IPS-20b (cell line): ENCODE measurements at regions not wholly inside any gene's neighbourhood (a gene's known extent, or its start where the extent isn't known, plus 50 kb on each side); places are given as distances from the start of the nearest gene placed in this dataset.

ENCODE experiments used
- H3K27ac ChIP-seq: one replicate; pipeline ENCODE4 v1.5.1; 2013; ENCODE audit warnings: low read length
- H3K27me3 ChIP-seq: 2 replicates; pipeline ENCODE4 v1.6.1; 2013; ENCODE audit warnings: mild to moderate bottlenecking, low read length, inconsistent platforms; ENCODE audit not compliant: insufficient read depth
- H3K36me3 ChIP-seq: 2 replicates; pipeline ENCODE4 v1.6.1; 2013; ENCODE audit warnings: low read depth, mild to moderate bottlenecking, inconsistent platforms, low read length, moderate library complexity; ENCODE audit not compliant: insufficient read depth
- H3K4me1 ChIP-seq: 2 replicates; pipeline ENCODE4 v1.6.1; 2013; ENCODE audit warnings: mild to moderate bottlenecking, control low read depth, inconsistent platforms, low read length, moderate library complexity; ENCODE audit not compliant: insufficient read depth
- H3K4me3 ChIP-seq: 2 replicates; pipeline ENCODE4 v1.5.1; 2013; ENCODE audit warnings: mild to moderate bottlenecking, low read length, inconsistent platforms
- H3K9ac ChIP-seq: 2 replicates; pipeline ENCODE4 v1.6.1; 2013; ENCODE audit warnings: low read depth, mild to moderate bottlenecking, inconsistent platforms, low read length, moderate library complexity
- H3K9me3 ChIP-seq: 2 replicates; pipeline ENCODE4 v1.6.1; 2013; ENCODE audit warnings: mild to moderate bottlenecking, low read depth, low read length, inconsistent platforms; ENCODE audit not compliant: insufficient read depth

- no peaks in the 10 kb centered on the region for H3K36me3 ChIP-seq
- no peak overlapping the region for H3K9ac ChIP-seq
- no peak overlapping the region for H3K27ac ChIP-seq
- peaks cover 10% of the 10 kb centered on the region for H3K9me3 ChIP-seq
- H3K4me3 ChIP-seq: no peak overlapping the region
- H3K4me1 ChIP-seq: no peaks in the 10 kb centered on the region
- H3K27me3 ChIP-seq: no peaks in the 10 kb centered on the region
Observed at GRCh38 chr2:2501454-2502200, 170.6 kb upstream of the MYT1L start.

- no peaks in the 10 kb centered on the region for H3K4me1 ChIP-seq
- no peak overlapping the region for H3K4me3 ChIP-seq
- H3K36me3 ChIP-seq: no peaks in the 10 kb centered on the region
- H3K27ac ChIP-seq: no peak overlapping the region
- no peak overlapping the region for H3K9ac ChIP-seq
- no peaks in the 10 kb centered on the region for H3K9me3 ChIP-seq
- H3K27me3 ChIP-seq: no peaks in the 10 kb centered on the region
Observed at GRCh38 chr2:2495606-2496005, 164.5 kb upstream of the MYT1L start.

DNA sequence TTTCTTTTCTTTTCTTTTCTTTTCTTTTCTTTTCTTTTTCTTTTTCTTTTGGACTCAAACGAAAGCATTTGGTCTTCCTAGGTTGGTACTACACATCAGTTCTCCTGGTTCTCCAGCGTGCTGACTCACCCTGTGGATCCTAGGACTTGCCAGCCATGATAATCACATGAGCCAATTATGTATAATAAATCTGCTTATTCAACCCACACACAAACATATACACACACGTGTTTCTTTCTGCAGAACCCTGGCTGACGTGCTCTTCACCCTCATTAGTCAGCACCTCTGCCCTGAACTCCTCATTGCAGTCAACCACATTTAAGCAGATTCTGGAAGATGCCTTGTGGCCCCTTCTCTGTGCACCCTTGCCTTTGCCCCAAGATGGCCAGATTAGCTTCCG, 162.4 kb upstream of the MYT1L start:
- Histone ChIP-seq H3K27ac (no peak overlapping the region), H3K9ac (no peak overlapping the region), H3K4me1 (no peaks in the 10 kb centered on the region), H3K27me3 (no peaks in the 10 kb centered on the region), H3K9me3 (no peaks in the 10 kb centered on the region), H3K36me3 (no peaks in the 10 kb centered on the region), H3K4me3 (no peak overlapping the region)

DNA sequence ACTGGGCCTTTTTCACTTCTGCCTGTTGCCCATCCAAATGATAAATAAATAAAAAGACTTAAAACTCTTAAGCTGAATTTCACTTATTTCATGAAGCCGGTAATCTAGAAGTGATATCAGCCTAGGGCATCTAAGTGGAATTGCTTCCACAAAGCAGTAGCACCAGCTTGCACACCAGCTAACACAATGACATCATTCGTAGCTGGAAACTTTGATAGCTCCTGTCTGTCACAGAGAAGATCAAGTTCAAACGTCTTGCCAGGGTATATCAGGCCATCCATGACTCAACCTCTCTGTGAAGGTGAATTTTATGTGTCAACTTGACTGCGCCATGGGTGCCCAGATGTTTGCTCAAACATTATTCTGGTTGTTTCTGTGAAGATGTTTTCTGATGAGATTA, 161.7 kb upstream of the MYT1L start:
- Histone ChIP-seq H3K4me3 (no peak overlapping the region), H3K9me3 (no peaks in the 10 kb centered on the region), H3K27ac (no peak overlapping the region), H3K4me1 (no peaks in the 10 kb centered on the region), H3K27me3 (no peaks in the 10 kb centered on the region), H3K36me3 (no peaks in the 10 kb centered on the region), H3K9ac (no peak overlapping the region)

DNA sequence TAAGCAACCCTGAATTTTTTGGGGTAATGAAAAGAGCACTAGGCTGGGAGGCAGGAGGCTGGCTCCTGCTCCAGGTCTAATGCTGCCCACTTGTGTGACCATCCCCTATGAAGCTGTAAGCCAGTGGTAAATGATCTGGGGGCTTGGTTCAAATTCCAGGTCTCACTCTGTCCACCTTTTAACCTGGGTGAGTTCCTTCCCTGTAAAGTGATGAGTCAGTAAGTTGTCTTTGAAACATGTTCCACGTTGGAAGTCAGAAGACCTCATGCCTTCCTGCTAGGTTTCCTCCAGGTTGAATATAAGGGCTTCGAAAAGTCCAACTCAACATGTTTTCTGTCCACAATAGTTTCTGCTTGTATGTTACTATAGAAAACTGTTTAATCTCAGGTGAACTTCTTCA, 160.9 kb upstream of the MYT1L start:
- Histone ChIP-seq H3K36me3 (no peaks in the 10 kb centered on the region), H3K27ac (no peak overlapping the region), H3K4me3 (no peak overlapping the region), H3K9me3 (no peaks in the 10 kb centered on the region), H3K4me1 (no peaks in the 10 kb centered on the region), H3K27me3 (no peaks in the 10 kb centered on the region), H3K9ac (no peak overlapping the region)

GRCh38 chr2:2484301-2484700, 153.2 kb upstream of the MYT1L start:
- H3K27me3 ChIP-seq: no peaks in the 10 kb centered on the region
- no peak overlapping the region for H3K9ac ChIP-seq
- H3K9me3 ChIP-seq: no peaks in the 10 kb centered on the region
- H3K36me3 ChIP-seq: no peaks in the 10 kb centered on the region
- H3K4me1 ChIP-seq: no peaks in the 10 kb centered on the region
- no peak overlapping the region for H3K27ac ChIP-seq
- no peak overlapping the region for H3K4me3 ChIP-seq

GRCh38 chr2:2482851-2483250, 151.8 kb upstream of the MYT1L start:
- Histone ChIP-seq H3K27ac (no peak overlapping the region), H3K27me3 (no peaks in the 10 kb centered on the region), H3K9me3 (no peaks in the 10 kb centered on the region), H3K9ac (no peak overlapping the region), H3K4me3 (no peak overlapping the region), H3K4me1 (no peaks in the 10 kb centered on the region), H3K36me3 (no peaks in the 10 kb centered on the region)

- Histone ChIP-seq H3K27me3 (no peaks in the 10 kb centered on the region), H3K9ac (no peak overlapping the region), H3K9me3 (no peaks in the 10 kb centered on the region), H3K4me3 (no peak overlapping the region), H3K4me1 (no peaks in the 10 kb centered on the region), H3K36me3 (no peaks in the 10 kb centered on the region), H3K27ac (no peak overlapping the region)
Observed at GRCh38 chr2:2472881-2473280, 141.8 kb upstream of the MYT1L start.

DNA sequence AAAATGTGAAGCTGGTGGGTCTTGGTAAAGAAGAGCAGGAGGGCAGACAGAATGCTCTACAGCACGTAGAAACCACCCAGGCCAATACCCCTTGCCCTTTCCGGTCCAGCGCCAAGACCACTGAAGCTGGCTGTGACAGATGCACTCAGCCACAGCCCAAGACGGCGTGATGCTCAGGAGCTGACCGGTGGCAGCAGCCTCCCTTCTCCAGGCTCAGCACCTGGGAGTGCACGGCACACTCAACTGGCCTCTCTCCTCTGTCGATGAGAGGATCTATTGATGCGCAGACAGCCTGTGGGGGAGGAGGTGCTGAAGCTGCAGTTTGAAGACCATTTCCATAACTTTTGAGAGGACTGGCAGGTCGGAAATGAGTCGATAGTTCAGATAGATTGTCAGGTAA, 141.0 kb upstream of the MYT1L start:
- Histone ChIP-seq H3K4me1 (no peaks in the 10 kb centered on the region), H3K4me3 (no peak overlapping the region), H3K36me3 (no peaks in the 10 kb centered on the region), H3K9me3 (no peaks in the 10 kb centered on the region), H3K27ac (no peak overlapping the region), H3K27me3 (no peaks in the 10 kb centered on the region), H3K9ac (no peak overlapping the region)

- Histone ChIP-seq H3K27ac (no peak overlapping the region), H3K4me1 (no peaks in the 10 kb centered on the region), H3K27me3 (no peaks in the 10 kb centered on the region), H3K36me3 (no peaks in the 10 kb centered on the region), H3K9ac (no peak overlapping the region), H3K4me3 (no peak overlapping the region), H3K9me3 (no peaks in the 10 kb centered on the region)
Observed at GRCh38 chr2:2466534-2466933, 135.5 kb upstream of the MYT1L start.

DNA sequence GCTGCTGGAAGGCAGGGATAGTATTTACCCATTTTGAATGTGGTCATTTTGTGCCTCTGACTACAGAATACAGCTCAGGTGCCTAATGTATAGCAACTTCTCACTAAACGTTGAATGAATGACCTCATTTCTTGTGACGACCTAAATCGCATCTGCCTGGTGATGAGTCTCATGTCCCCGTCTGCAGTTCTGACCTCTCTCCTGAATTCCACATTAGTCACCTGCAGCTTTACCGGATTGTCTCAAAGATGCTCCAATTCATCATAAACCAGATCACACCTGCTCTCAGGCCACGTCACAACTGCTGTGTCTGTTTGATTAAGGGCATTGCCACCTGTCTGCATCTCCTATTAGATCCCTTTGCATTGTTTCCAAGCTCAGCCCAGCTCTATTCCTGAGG, 133.6 kb upstream of the MYT1L start:
- no peak overlapping the region for H3K27ac ChIP-seq

DNA sequence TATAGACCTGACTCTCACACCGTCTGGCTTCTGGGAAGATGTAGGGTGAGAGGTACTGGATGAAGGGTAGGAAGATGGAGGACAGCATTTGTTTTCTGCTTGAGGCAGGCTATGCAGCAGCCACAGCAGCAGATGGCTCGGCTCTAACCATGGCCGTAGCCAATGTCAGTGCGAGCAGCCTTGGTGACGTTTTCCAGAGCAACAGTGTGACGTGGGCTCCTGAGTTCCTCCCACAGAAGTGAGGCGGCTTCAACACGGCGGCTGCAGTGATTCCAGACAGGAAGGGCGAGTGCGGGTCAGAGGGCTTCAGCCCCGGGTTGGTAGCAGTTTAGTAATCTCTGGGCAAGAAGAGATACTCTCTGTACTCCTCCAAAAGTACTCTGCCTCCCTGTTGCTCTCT, 133.0 kb upstream of the MYT1L start:
- Histone ChIP-seq H3K4me3 (no peak overlapping the region), H3K9me3 (no peaks in the 10 kb centered on the region), H3K27ac (no peak overlapping the region), H3K4me1 (peaks cover 4% of the 10 kb centered on the region; the same call in 1 of the 2 replicates), H3K27me3 (no peaks in the 10 kb centered on the region), H3K9ac (no peak overlapping the region), H3K36me3 (no peaks in the 10 kb centered on the region)

More for the DNA sequence above, 133.6 kb upstream of the MYT1L start:
- H3K4me3 ChIP-seq: no peak overlapping the region
- H3K9ac ChIP-seq: no peak overlapping the region
- H3K4me1 ChIP-seq: peaks cover 4% of the 10 kb centered on the region; the same call in 1 of the 2 replicates
- H3K9me3 ChIP-seq: no peaks in the 10 kb centered on the region
- no peaks in the 10 kb centered on the region for H3K27me3 ChIP-seq
- no peaks in the 10 kb centered on the region for H3K36me3 ChIP-seq
